H9 (cell line): ENCODE measurements at regions not wholly inside any gene's neighbourhood (a gene's known extent, or its start where the extent isn't known, plus 50 kb on each side); places are given as distances from the start of the nearest gene placed in this dataset.

ENCODE experiments used
- DNase-seq: peaks from one replicate; pipeline ENCODE4 v3.0.0-alpha.2; 2017
- H2AFZ ChIP-seq: one replicate; pipeline ENCODE4 v1.6.1; 2013; ENCODE audit warnings: mild to moderate bottlenecking, low read length, control low read depth, moderate library complexity
- H2AK5ac ChIP-seq: 2 replicates; pipeline ENCODE4 v1.6.1; 2013; ENCODE audit warnings: low read length, control low read depth, mixed read lengths; ENCODE audit not compliant: insufficient read length
- H2BK120ac ChIP-seq: one replicate; pipeline ENCODE4 v1.6.1; 2013; ENCODE audit warnings: low read depth, mild to moderate bottlenecking, low read length, control low read depth, inconsistent platforms; ENCODE audit not compliant: poor library complexity, severe bottlenecking
- H2BK12ac ChIP-seq: 2 replicates; pipeline ENCODE4 v1.6.1; 2013; ENCODE audit warnings: low read length, control low read depth, mixed read lengths, low read depth; ENCODE audit not compliant: insufficient read length
- H2BK15ac ChIP-seq: 2 replicates; pipeline ENCODE4 v1.6.1; 2013; ENCODE audit warnings: low read depth, low read length, control low read depth
- H2BK20ac ChIP-seq: one replicate; pipeline ENCODE4 v1.6.1; 2013; ENCODE audit warnings: low read depth, mild to moderate bottlenecking, low read length, control low read depth, inconsistent platforms; ENCODE audit not compliant: poor library complexity, severe bottlenecking
- H2BK5ac ChIP-seq: 2 replicates; pipeline ENCODE4 v1.6.1; 2013; ENCODE audit warnings: low read length, control low read depth, mixed read lengths; ENCODE audit not compliant: insufficient read length
- H3K14ac ChIP-seq: 2 replicates; pipeline ENCODE4 v1.6.1; 2013; ENCODE audit warnings: low read length, control low read depth; ENCODE audit not compliant: insufficient read depth
- H3K18ac ChIP-seq: 2 replicates; pipeline ENCODE4 v1.6.1; 2013; ENCODE audit warnings: low read depth, mild to moderate bottlenecking, mixed read lengths, low read length, control low read depth; ENCODE audit not compliant: insufficient read length
- H3K23ac ChIP-seq: 2 replicates; pipeline ENCODE4 v1.6.1; 2013; ENCODE audit warnings: low read length, control low read depth, mixed read lengths, low read depth; ENCODE audit not compliant: insufficient read length
- H3K23me2 ChIP-seq: 2 replicates; pipeline ENCODE4 v1.6.1; 2013; ENCODE audit warnings: low read depth, mild to moderate bottlenecking, mixed read lengths, low read length, control low read depth; ENCODE audit not compliant: insufficient read length, poor library complexity, severe bottlenecking
- H3K27ac ChIP-seq: 2 replicates; pipeline ENCODE4 v1.5.1; 2013; ENCODE audit warnings: low read length, control low read depth, mixed read lengths, low read depth; ENCODE audit not compliant: insufficient read length
- H3K27me3 ChIP-seq: 2 replicates; pipeline ENCODE4 v1.6.1; 2013; ENCODE audit warnings: low read length, control low read depth, inconsistent platforms; ENCODE audit not compliant: insufficient read depth
- H3K4ac ChIP-seq: 2 replicates; pipeline ENCODE4 v1.6.1; 2013; ENCODE audit warnings: low read depth, mild to moderate bottlenecking, control low read depth, inconsistent platforms, low read length, moderate library complexity
- H3K4me1 ChIP-seq: 2 replicates; pipeline ENCODE4 v1.6.1; 2013; ENCODE audit warnings: low read length, control low read depth, inconsistent platforms; ENCODE audit not compliant: insufficient read depth
- H3K4me2 ChIP-seq: 2 replicates; pipeline ENCODE4 v1.6.1; 2013; ENCODE audit warnings: low read length, control low read depth, mixed read lengths; ENCODE audit not compliant: insufficient read length, insufficient read depth
- H3K56ac ChIP-seq: 2 replicates; pipeline ENCODE4 v1.6.1; 2013; ENCODE audit warnings: low read depth, mild to moderate bottlenecking, mixed read lengths, low read length, control low read depth; ENCODE audit not compliant: insufficient read length
- H3K79me1 ChIP-seq: 2 replicates; pipeline ENCODE4 v1.6.1; 2013; ENCODE audit warnings: low read depth, mild to moderate bottlenecking, moderate library complexity, low read length, control low read depth, inconsistent platforms; ENCODE audit not compliant: insufficient read depth, poor library complexity, severe bottlenecking
- H3K79me2 ChIP-seq: 2 replicates; pipeline ENCODE4 v1.6.1; 2013; ENCODE audit warnings: low read length, control low read depth, inconsistent platforms; ENCODE audit not compliant: insufficient read depth
- H3K9ac ChIP-seq: 2 replicates; pipeline ENCODE4 v1.6.1; 2013; ENCODE audit warnings: low read length, control low read depth, mixed read lengths; ENCODE audit not compliant: insufficient read length; ENCODE audit errors: extremely low read depth
- H3K9me3 ChIP-seq: one replicate; pipeline ENCODE4 v1.6.1; 2013; ENCODE audit warnings: low read depth, low read length, inconsistent platforms; ENCODE audit not compliant: control insufficient read depth
- H3T11ph ChIP-seq: one replicate; pipeline ENCODE4 v1.6.1; 2013; ENCODE audit warnings: mild to moderate bottlenecking, low read length, control low read depth, inconsistent platforms
- H4K20me1 ChIP-seq: one replicate; pipeline ENCODE4 v1.6.1; 2013; ENCODE audit not compliant: control insufficient read depth, insufficient read length, insufficient read depth
- H4K5ac ChIP-seq: 2 replicates; pipeline ENCODE4 v1.6.1; 2013; ENCODE audit warnings: low read depth, mild to moderate bottlenecking, mixed read lengths, low read length, control low read depth; ENCODE audit not compliant: insufficient read length
- H4K8ac ChIP-seq: replicated peaks from 2 replicates; pipeline ENCODE4 v1.6.1; 2013; ENCODE audit warnings: low read length, control low read depth, mixed read lengths, low read depth; ENCODE audit not compliant: insufficient read length
- H4K91ac ChIP-seq: 2 replicates; pipeline ENCODE4 v1.6.1; 2013; ENCODE audit warnings: low read depth, mild to moderate bottlenecking, moderate library complexity, mixed read lengths, low read length, control low read depth; ENCODE audit not compliant: insufficient read length
- H3K27ac Mint-ChIP-seq, 3 experiments: 2 replicates in 2 of 3; 3 replicates in 1 of 3; pipeline ENCODE4 v1.8.0; 2020 to 2021; ENCODE audit warnings: mixed read lengths in 3 of 3, mild to moderate bottlenecking in 1 of 3, moderate library complexity in 1 of 3
- H3K27me3 Mint-ChIP-seq: 2 replicates; pipeline ENCODE4 v1.8.0; 2021; ENCODE audit warnings: low read depth, mild to moderate bottlenecking, moderate library complexity, mixed read lengths
- H3K36me3 Mint-ChIP-seq, 3 experiments: 2 replicates in 2 of 3; 3 replicates in 1 of 3; pipeline ENCODE4 v1.8.0; 2020 to 2021; ENCODE audit warnings: low read depth in 3 of 3, mixed read lengths in 3 of 3; ENCODE audit not compliant: insufficient read depth in 1 of 3
- H3K4me1 Mint-ChIP-seq, 2 experiments: 2 replicates each; pipeline ENCODE4 v1.8.0; 2020; ENCODE audit warnings: mixed read lengths in 2 of 2
- H3K4me3 Mint-ChIP-seq, 2 experiments: 2 replicates in 1 of 2; 3 replicates in 1 of 2; pipeline ENCODE4 v1.8.0; 2020 to 2021; ENCODE audit warnings: mild to moderate bottlenecking in 2 of 2, mixed read lengths in 2 of 2, moderate library complexity in 1 of 2
- H3K9me3 Mint-ChIP-seq, 2 experiments: 2 replicates in 1 of 2; 3 replicates in 1 of 2; pipeline ENCODE4 v1.8.0; 2020; ENCODE audit warnings: mild to moderate bottlenecking in 2 of 2, mixed read lengths in 2 of 2, moderate library complexity in 1 of 2
- CTCF ChIP-seq: fragments of 200-600 bp; sonication (generic); conservative IDR thresholded peaks from 3 replicates; pipeline ENCODE4 v1.8.0; 2021; ENCODE audit warnings: antibody characterized with exemption, mild to moderate bottlenecking
- WGBS: extraction: QIAGEN DNeasy Blood & Tissue Kit; methylation state at CpG from one replicate; pipeline ENCODE4 v1.1.7; 2013; ENCODE audit warnings: missing lambda C conversion rate, low lambda C conversion rate, mixed read lengths; ENCODE audit not compliant: insufficient read length; ENCODE audit errors: extremely low coverage; 5-methylcytosine and 5-hydroxymethylcytosine counted together

GRCh38 chr7:121503730-121504129, 107.6 kb upstream of the FAM3C start:
- WGBS: no CpG with 5 or more reads among the region's 1 CpG
- Histone ChIP-seq H3K56ac (no peak overlapping the region), H2BK12ac (no peak overlapping the region), H3T11ph (no peak overlapping the region), H2BK120ac (no peak overlapping the region), H3K4ac (no peak overlapping the region), H2BK20ac (no peak overlapping the region), H2AK5ac (no peak overlapping the region), H2BK5ac (no peak overlapping the region), H3K23me2 (no peaks in the 10 kb centered on the region), H4K20me1 (no peaks in the 10 kb centered on the region), H3K14ac (no peak overlapping the region), H3K4me1 (no peaks in the 10 kb centered on the region), H3K18ac (no peak overlapping the region), H2AFZ (no peak overlapping the region), H3K9me3 (peaks cover 14% of the 10 kb centered on the region), H3K79me2 (no peaks in the 10 kb centered on the region), H4K91ac (no peak overlapping the region), H3K4me2 (no peak overlapping the region), H3K23ac (no peak overlapping the region), H3K9ac (no peak overlapping the region), H3K79me1 (no peaks in the 10 kb centered on the region), H3K27me3 (no peaks in the 10 kb centered on the region), H4K8ac (no peak overlapping the region), H3K27ac (no peak overlapping the region), H4K5ac (no peak overlapping the region), H2BK15ac (no peak overlapping the region)
- Mint-ChIP-seq H3K27ac (no peak overlapping the region), H3K27me3 (0 out of 2 replicates have a peak, but pooled peaks cover 2% of the 10 kb centered on the region), H3K36me3 (peaks cover 20 to 43% (median 34%) of the 10 kb centered on the region in 3 experiments), H3K4me3 (no peak overlapping the region), H3K9me3 (peaks cover 25 to 36% of the 10 kb centered on the region in 2 experiments), H3K4me1 (peaks cover 8 to 10% of the 10 kb centered on the region in 2 experiments)
- no peak for TF ChIP-seq CTCF
- DNase-seq: no peak
